Activated naive CD4-positive, alpha-beta T cell treated with anti-CD3 and anti-CD28 coated beads, Interleukin-2, amount 50 U/mL, for 72 hours (primary cell): ENCODE measurements at regions not wholly inside any gene's neighbourhood (a gene's known extent, or its start where the extent isn't known, plus 50 kb on each side); places are given as distances from the start of the nearest gene placed in this dataset.

Experiments used
- ATAC-seq, 2 donors: fragments of 150-1000 bp; cut with Tn5 transposase; 2 replicates each; pipeline ENCODE4 v1.10.0; 2021; ENCODE audit warnings: mild to moderate bottlenecking in 2 of 2, moderate library complexity in 2 of 2
- DNase-seq, 2 donors: peaks; one replicate each; pipeline ENCODE4 v3.0.0; 2021 to 2022; ENCODE audit warnings: low spot score in 2 of 2
- H3K27ac Mint-ChIP-seq, 2 donors: one replicate each; pipeline ENCODE4 v1.8.0; 2022; ENCODE audit warnings: mild to moderate bottlenecking in 2 of 2, mixed read lengths in 2 of 2
- H3K36me3 Mint-ChIP-seq, 2 donors: one replicate each; pipeline ENCODE4 v1.8.0; 2022; ENCODE audit warnings: mixed read lengths in 2 of 2
- H3K9me3 Mint-ChIP-seq, 2 donors: one replicate each; pipeline ENCODE4 v1.8.0; 2022; ENCODE audit warnings: mixed read lengths in 2 of 2

- DNase-seq = no peak
- H3K9me3 Mint-ChIP-seq = peaks cover 3 to 12% of the 10 kb centered on the region in 2 donors
- H3K36me3 Mint-ChIP-seq = no peaks in the 10 kb centered on the region
- ATAC-seq = no peak
- no peak overlapping the region for H3K27ac Mint-ChIP-seq
Measured at GRCh38 chr15:46569781-46570180, 935.0 kb downstream of the SQOR start.

GRCh38 chr15:46576646-46577395 lies 942.0 kb downstream of the SQOR start:
- H3K36me3 Mint-ChIP-seq = no peaks in the 10 kb centered on the region
- ATAC-seq = no peak
- no peak for DNase-seq
- no peak overlapping the region for H3K27ac Mint-ChIP-seq
- peaks cover 6 to 8% of the 10 kb centered on the region in 2 donors for H3K9me3 Mint-ChIP-seq

GRCh38 chr15:46577767-46578166 lies 942.9 kb downstream of the SQOR start:
- peaks cover 3 to 4% of the 10 kb centered on the region in 2 donors for H3K9me3 Mint-ChIP-seq
- no peak overlapping the region for H3K27ac Mint-ChIP-seq
- no peak for ATAC-seq
- no peaks in the 10 kb centered on the region for H3K36me3 Mint-ChIP-seq
- no peak for DNase-seq

- no peak overlapping the region for H3K27ac Mint-ChIP-seq
- DNase-seq = no peak
- H3K9me3 Mint-ChIP-seq = peaks cover 4 to 8% of the 10 kb centered on the region in 2 donors
- ATAC-seq = no peak
- H3K36me3 Mint-ChIP-seq = no peaks in the 10 kb centered on the region
Measured at GRCh38 chr15:46580487-46580886, 945.7 kb downstream of the SQOR start.

GRCh38 chr15:46580924-46581323 lies 946.1 kb downstream of the SQOR start:
- H3K27ac Mint-ChIP-seq = no peak overlapping the region
- no peak for DNase-seq
- peaks cover 4 to 8% of the 10 kb centered on the region in 2 donors for H3K9me3 Mint-ChIP-seq
- H3K36me3 Mint-ChIP-seq = no peaks in the 10 kb centered on the region
- no peak for ATAC-seq

GRCh38 chr15:46589088-46589487 lies 954.3 kb downstream of the SQOR start:
- ATAC-seq (no peak), DNase-seq (no peak)
- Mint-ChIP-seq H3K9me3 (peaks cover 14 to 28% of the 10 kb centered on the region in 2 donors), H3K36me3 (no peaks in the 10 kb centered on the region), H3K27ac (no peak overlapping the region)

- H3K27ac Mint-ChIP-seq = no peak overlapping the region
- ATAC-seq (no peak), DNase-seq (no peak)
- H3K36me3 Mint-ChIP-seq = no peaks in the 10 kb centered on the region
- peaks cover 19 to 23% of the 10 kb centered on the region in 2 donors for H3K9me3 Mint-ChIP-seq
Measured at GRCh38 chr15:46591462-46591861, 956.6 kb downstream of the SQOR start.

GRCh38 chr15:46595016-46595415 lies 960.2 kb downstream of the SQOR start:
- H3K9me3 Mint-ChIP-seq = peaks cover 8 to 11% of the 10 kb centered on the region in 2 donors
- H3K36me3 Mint-ChIP-seq = no peaks in the 10 kb centered on the region

GRCh38 chr15:46607077-46607476 lies 972.2 kb downstream of the SQOR start:
- ATAC-seq = no peak
- Mint-ChIP-seq H3K36me3 (no peaks in the 10 kb centered on the region), H3K9me3 (peaks cover 0 to 5% of the 10 kb centered on the region in 2 donors), H3K27ac (no peak overlapping the region)
- DNase-seq = no peak

More at GRCh38 chr15:46595016-46595415, 960.2 kb downstream of the SQOR start:
- ATAC-seq (no peak), DNase-seq (no peak)
- no peak overlapping the region for H3K27ac Mint-ChIP-seq

GRCh38 chr15:46616033-46616432 lies 981.2 kb downstream of the SQOR start:
- DNase-seq (no peak), ATAC-seq (no peak)
- H3K36me3 Mint-ChIP-seq = peaks cover 0 to 5% of the 10 kb centered on the region in 2 donors
- peaks cover 7 to 17% of the 10 kb centered on the region in 2 donors for H3K9me3 Mint-ChIP-seq
- H3K27ac Mint-ChIP-seq = no peak overlapping the region

GRCh38 chr15:46617507-46617906 lies 982.7 kb downstream of the SQOR start:
- ATAC-seq (no peak), DNase-seq (no peak)
- H3K27ac Mint-ChIP-seq = no peak overlapping the region
- peaks cover 0 to 5% of the 10 kb centered on the region in 2 donors for H3K36me3 Mint-ChIP-seq
- peaks cover 7 to 22% of the 10 kb centered on the region in 2 donors for H3K9me3 Mint-ChIP-seq

- Mint-ChIP-seq H3K36me3 (peaks cover 0 to 5% of the 10 kb centered on the region in 2 donors), H3K9me3 (peaks cover 8 to 22% of the 10 kb centered on the region in 2 donors), H3K27ac (no peak overlapping the region)
- no peak for DNase-seq
- ATAC-seq = no peak
Measured at GRCh38 chr15:46618984-46619383, 984.2 kb downstream of the SQOR start.

GRCh38 chr15:46620392-46621013 lies 985.7 kb downstream of the SQOR start:
- DNase-seq (no peak), ATAC-seq (no peak)
- Mint-ChIP-seq H3K36me3 (peaks cover 0 to 8% of the 10 kb centered on the region in 2 donors), H3K27ac (no peak overlapping the region), H3K9me3 (peaks cover 12 to 33% of the 10 kb centered on the region in 2 donors)

- H3K9me3 Mint-ChIP-seq = peaks cover 17 to 28% of the 10 kb centered on the region in 2 donors
- no peak for ATAC-seq
- no peak overlapping the region for H3K27ac Mint-ChIP-seq
- peaks cover 0 to 8% of the 10 kb centered on the region in 2 donors for H3K36me3 Mint-ChIP-seq
- DNase-seq = no peak
Measured at GRCh38 chr15:46622851-46623250, 988.0 kb downstream of the SQOR start.

- H3K27ac Mint-ChIP-seq = no peak overlapping the region
- H3K36me3 Mint-ChIP-seq = no peaks in the 10 kb centered on the region
- peaks cover 4 to 7% of the 10 kb centered on the region in 2 donors for H3K9me3 Mint-ChIP-seq
- ATAC-seq (no peak), DNase-seq (no peak)
Measured at GRCh38 chr15:46636206-46636605, 1001.4 kb downstream of the SQOR start.

- H3K27ac Mint-ChIP-seq = no peak overlapping the region
- peaks cover 0 to 5% of the 10 kb centered on the region in 2 donors for H3K36me3 Mint-ChIP-seq
- H3K9me3 Mint-ChIP-seq = peaks cover 0 to 9% of the 10 kb centered on the region in 2 donors
- ATAC-seq (no peak), DNase-seq (no peak)
Measured at GRCh38 chr15:46644501-46645481, 1010.0 kb downstream of the SQOR start.

GRCh38 chr15:46646490-46646889 lies 1011.7 kb downstream of the SQOR start:
- peaks cover 0 to 5% of the 10 kb centered on the region in 2 donors for H3K36me3 Mint-ChIP-seq
- no peak for DNase-seq
- H3K9me3 Mint-ChIP-seq = peaks cover 0 to 9% of the 10 kb centered on the region in 2 donors
- no peak for ATAC-seq
- no peak overlapping the region for H3K27ac Mint-ChIP-seq
